GM12891 (cell line): ENCODE measurements at regions not wholly inside any gene's neighbourhood (a gene's known extent, or its start where the extent isn't known, plus 50 kb on each side); places are given as distances from the start of the nearest gene placed in this dataset.

ENCODE experiments used
- PAX5 ChIP-seq: IDR thresholded peaks from 2 replicates; pipeline ENCODE4 v1.6.1; 2011; ENCODE audit warnings: low read length, moderate library complexity, mild to moderate bottlenecking; ENCODE audit not compliant: insufficient read depth, severe bottlenecking
- POLR2A ChIP-seq: IDR thresholded peaks from 2 replicates; pipeline ENCODE4 v1.6.1; 2011; ENCODE audit warnings: low read depth, low read length, control low read depth
- POLR2AphosphoS5 ChIP-seq: IDR thresholded peaks from 2 replicates; pipeline ENCODE4 v1.6.1; 2011; ENCODE audit warnings: low read depth, low read length, control low read depth
- POU2F2 ChIP-seq: IDR thresholded peaks from 2 replicates; pipeline ENCODE4 v1.6.1; 2011; ENCODE audit warnings: low read depth, mild to moderate bottlenecking, control low read depth, low read length, moderate library complexity
- SPI1 ChIP-seq: IDR thresholded peaks from 2 replicates; pipeline ENCODE4 v1.6.1; 2011; ENCODE audit warnings: low read depth, low read length, control low read depth
- TAF1 ChIP-seq: IDR thresholded peaks from 2 replicates; pipeline ENCODE4 v1.6.1; 2011; ENCODE audit warnings: low read depth, low read length, control low read depth

- TF ChIP-seq POLR2A (no peak), POU2F2 (no peak), POLR2AphosphoS5 (no peak), PAX5 (no peak), TAF1 (no peak), SPI1 (no peak)
These were observed 812.3 kb downstream of the NSUN3 start for GRCh38 chr3:94875149-94875548.
